Gastrocnemius medialis (tissue), 4 donors: ENCODE measurements at regions not wholly inside any gene's neighbourhood (a gene's known extent, or its start where the extent isn't known, plus 50 kb on each side); places are given as distances from the start of the nearest gene placed in this dataset.

Experiments used
- ATAC-seq, 2 donors: fragments of 150-250 bp; one replicate each; pipeline ENCODE4 v1.9.1; 2016
- DNase-seq, 2 donors: peaks; one replicate each; pipeline ENCODE4 v3.0.0-alpha.2; 2019
- H3K27ac ChIP-seq, 4 donors: fragments of 200-600 bp; sonication (generic); 1 replicate in 1 of 4; 2 replicates in 3 of 4; pipeline ENCODE4 v1.5.1; 2016 to 2018; ENCODE audit warnings: mild to moderate bottlenecking in 2 of 4, moderate library complexity in 1 of 4
- H3K27me3 ChIP-seq, 3 donors: fragments of 200-600 bp; sonication (generic) in 2 of 3; 1 replicate in 1 of 3; 2 replicates in 2 of 3; pipeline versions ENCODE4 v1.5.1 to v1.6.0; 2016 to 2019; ENCODE audit warnings: mild to moderate bottlenecking in 1 of 3, moderate library complexity in 1 of 3
- H3K36me3 ChIP-seq, 2 donors: fragments of 200-600 bp; sonication (generic) in 1 of 2; one replicate each; pipeline ENCODE4 v1.5.1; 2017 to 2018
- H3K4me1 ChIP-seq, 2 donors: fragments of 200-600 bp; sonication (generic) in 1 of 2; one replicate each; pipeline ENCODE4 v1.5.1; 2016 to 2017; ENCODE audit warnings: mild to moderate bottlenecking in 2 of 2
- H3K4me3 ChIP-seq, 4 donors: fragments of 200-600 bp; sonication (generic) in 3 of 4; 1 replicate in 1 of 4; 2 replicates in 3 of 4; pipeline ENCODE4 v1.5.1; 2016 to 2019; ENCODE audit warnings: mild to moderate bottlenecking in 2 of 4
- H3K9me3 ChIP-seq, 3 donors: fragments of 200-600 bp; sonication (generic) in 2 of 3; 1 replicate in 1 of 3; 2 replicates in 2 of 3; pipeline ENCODE4 v1.5.1; 2016 to 2019
- CTCF ChIP-seq, 5 experiments: fragments of 450-650 bp in 3 of 5; fragments of 200-600 bp in 2 of 5; sonication (generic) in 2 of 5; IDR thresholded peaks in 4 of 5; conservative IDR thresholded peaks in 1 of 5; 1 replicate in 4 of 5; 2 replicates in 1 of 5; pipeline ENCODE4 v1.5.1; 2016 to 2019; ENCODE audit warnings: antibody characterized with exemption in 5 of 5, mild to moderate bottlenecking in 3 of 5, moderate library complexity in 3 of 5
- POLR2A ChIP-seq, 2 donors: fragments of 450-650 bp; IDR thresholded peaks; one replicate each; pipeline ENCODE4 v1.6.1; 2017; ENCODE audit warnings: antibody characterized with exemption in 2 of 2, mild to moderate bottlenecking in 2 of 2, moderate library complexity in 2 of 2
- in situ Hi-C, 4 donors: fragments of 200-750 bp; cut with MboI; loops; one replicate each; pipeline versions ENCODE4 v1.15.0 to v1.8.0; 2017; ENCODE audit warnings: low sequenced_read_pairs in 4 of 4
- intact Hi-C: fragments of 100-400 bp; cut with DNase I; formaldehyde crosslinking; loops from one replicate; pipeline ENCODE4 v1.15.1; 2023; ENCODE audit warnings: low total_unique reads

GRCh38 chr7:92924800-92925199 is 88.4 kb upstream of the CDK6 start:
- intact Hi-C loops, result no loop called here
- no peaks in the 10 kb centered on the region for H3K4me1 ChIP-seq
- no peak overlapping the region for H3K4me3 ChIP-seq
- H3K27me3 ChIP-seq, result no peaks in the 10 kb centered on the region
- DNase-seq (no peak), ATAC-seq (no peak)
- H3K9me3 ChIP-seq, result no peaks in the 10 kb centered on the region
- no peaks in the 10 kb centered on the region for H3K36me3 ChIP-seq
- H3K27ac ChIP-seq, result no peak overlapping the region
- no peak for TF ChIP-seq CTCF (IDR thresholded peaks at IDR 0.05 in 4 of 5, conservative IDR thresholded peaks at IDR 0.05 in 1 of 5)
- TF ChIP-seq POLR2A (IDR thresholded peaks at IDR 0.05), result no peak
- in situ Hi-C loops, result no loop called here

- DNase-seq (no peak), ATAC-seq (no peak)
- no peaks in the 10 kb centered on the region for H3K4me1 ChIP-seq
- no peaks in the 10 kb centered on the region for H3K9me3 ChIP-seq
- H3K4me3 ChIP-seq, result no peak overlapping the region
- in situ Hi-C loops, result no loop called here
- TF ChIP-seq CTCF (IDR thresholded peaks at IDR 0.05 in 4 of 5, conservative IDR thresholded peaks at IDR 0.05 in 1 of 5) (no peak), POLR2A (IDR thresholded peaks at IDR 0.05) (no peak)
- no peak overlapping the region for H3K27ac ChIP-seq
- no peaks in the 10 kb centered on the region for H3K27me3 ChIP-seq
- no peaks in the 10 kb centered on the region for H3K36me3 ChIP-seq
- intact Hi-C loops, result no loop called here
Measured at GRCh38 chr7:92917230-92917629, 80.9 kb upstream of the CDK6 start.

GRCh38 chr7:92916770-92917224 is 80.4 kb upstream of the CDK6 start:
- H3K4me3 ChIP-seq, result no peak overlapping the region
- H3K4me1 ChIP-seq, result no peaks in the 10 kb centered on the region
- H3K36me3 ChIP-seq, result no peaks in the 10 kb centered on the region
- intact Hi-C loops (no loop called here), in situ Hi-C loops (no loop called here)
- DNase-seq (no peak), ATAC-seq (no peak)
- TF ChIP-seq POLR2A (IDR thresholded peaks at IDR 0.05) (no peak), CTCF (IDR thresholded peaks at IDR 0.05 in 4 of 5, conservative IDR thresholded peaks at IDR 0.05 in 1 of 5) (no peak)
- H3K27ac ChIP-seq, result no peak overlapping the region
- H3K9me3 ChIP-seq, result no peaks in the 10 kb centered on the region
- no peaks in the 10 kb centered on the region for H3K27me3 ChIP-seq

- H3K27ac ChIP-seq, result no peak overlapping the region
- intact Hi-C loops (no loop called here), in situ Hi-C loops (no loop called here)
- TF ChIP-seq POLR2A (IDR thresholded peaks at IDR 0.05) (no peak), CTCF (IDR thresholded peaks at IDR 0.05 in 4 of 5, conservative IDR thresholded peaks at IDR 0.05 in 1 of 5) (no peak)
- ATAC-seq, result no peak
- no peaks in the 10 kb centered on the region for H3K4me1 ChIP-seq
- no peaks in the 10 kb centered on the region for H3K27me3 ChIP-seq
- H3K9me3 ChIP-seq, result no peaks in the 10 kb centered on the region
- DNase-seq, result no peak
- no peaks in the 10 kb centered on the region for H3K36me3 ChIP-seq
- no peak overlapping the region for H3K4me3 ChIP-seq
Measured at GRCh38 chr7:92915348-92915747, 79.0 kb upstream of the CDK6 start.

GRCh38 chr7:92914645-92915044 is 78.3 kb upstream of the CDK6 start:
- ATAC-seq (no peak), DNase-seq (no peak)
- Histone ChIP-seq H3K4me1 (no peaks in the 10 kb centered on the region), H3K27ac (no peak overlapping the region), H3K4me3 (no peak overlapping the region), H3K9me3 (no peaks in the 10 kb centered on the region), H3K36me3 (no peaks in the 10 kb centered on the region), H3K27me3 (no peaks in the 10 kb centered on the region)
- TF ChIP-seq CTCF (IDR thresholded peaks at IDR 0.05 in 4 of 5, conservative IDR thresholded peaks at IDR 0.05 in 1 of 5) (no peak), POLR2A (IDR thresholded peaks at IDR 0.05) (no peak)
- in situ Hi-C loops (no loop called here), intact Hi-C loops (no loop called here)
